HEK293 (cell line): ENCODE measurements at regions not wholly inside any gene's neighbourhood (a gene's known extent, or its start where the extent isn't known, plus 50 kb on each side); places are given as distances from the start of the nearest gene placed in this dataset.

Experiments
- CTCF ChIA-PET: fragments of 350-600 bp; formaldehyde crosslinking; extraction: SDS; loops from one replicate; lab custom pipeline; 2021; ENCODE audit warnings: antibody characterized with exemption; lab: Yijun Ruan, JAX
- POLR2A ChIA-PET: fragments of 300-600 bp; formaldehyde crosslinking; extraction: SDS; loops from one replicate; lab custom pipeline; 2020; ENCODE audit warnings: antibody characterized with exemption, inconsistent platforms; lab: Yijun Ruan, JAX
- H3K27ac ChIP-seq: fragments of 200-500 bp; sonication (Bioruptor generic); 2 replicates; pipeline ENCODE4 v1.5.1; 2014; ENCODE audit warnings: low read depth, low read length, control low read depth, inconsistent platforms; ENCODE audit errors: extremely low read depth
- H3K36me3 ChIP-seq, 2 experiments: fragments of 200-500 bp in 1 of 2; sonication (Bioruptor generic) in 1 of 2; 1 replicate in 1 of 2; 2 replicates in 1 of 2; pipeline ENCODE4 v1.5.1; 2014 to 2017; ENCODE audit warnings: inconsistent platforms in 2 of 2, low read length in 2 of 2; ENCODE audit not compliant: control insufficient read depth in 2 of 2, insufficient read depth in 1 of 2
- H3K4me1 ChIP-seq: fragments of 200-500 bp; sonication (Bioruptor generic); 2 replicates; pipeline ENCODE4 v1.5.1; 2014; ENCODE audit warnings: mild to moderate bottlenecking, low read length, inconsistent platforms; ENCODE audit not compliant: control insufficient read depth, insufficient read depth
- H3K4me3 ChIP-seq: 2 replicates; pipeline ENCODE4 v1.5.1; 2011; ENCODE audit warnings: low read depth, mild to moderate bottlenecking, control low read depth, low read length, moderate library complexity
- H3K9me3 ChIP-seq: fragments of 200-500 bp; sonication (Bioruptor generic); 2 replicates; pipeline ENCODE4 v1.5.1; 2014; ENCODE audit warnings: low read depth, low read length, inconsistent platforms; ENCODE audit not compliant: control insufficient read depth, insufficient read depth
- EGR2 ChIP-seq: fragments of 450-650 bp; formaldehyde crosslinking; IDR thresholded peaks from 2 replicates; pipeline ENCODE4 v1.5.1; 2016; ENCODE audit warnings: low read depth, missing biosample characterization, missing genetic modification characterization
- GLIS2 ChIP-seq: fragments of 450-650 bp; formaldehyde crosslinking; IDR thresholded peaks from 2 replicates; pipeline ENCODE4 v1.5.1; 2016; ENCODE audit warnings: missing biosample characterization, missing genetic modification characterization
- KLF10 ChIP-seq: fragments of 450-650 bp; IDR thresholded peaks from 2 replicates; pipeline ENCODE4 v1.5.1; 2018; ENCODE audit warnings: missing biosample characterization, mild to moderate bottlenecking, missing genetic modification characterization
- KLF8 ChIP-seq: fragments of 450-650 bp; formaldehyde crosslinking; IDR thresholded peaks from 2 replicates; pipeline ENCODE4 v1.5.1; 2016; ENCODE audit warnings: missing biosample characterization, missing genetic modification characterization
- OSR2 ChIP-seq: fragments of 450-650 bp; formaldehyde crosslinking; IDR thresholded peaks from 2 replicates; pipeline ENCODE4 v1.5.1; 2016; ENCODE audit warnings: missing biosample characterization, missing genetic modification characterization
- PRDM1 ChIP-seq: fragments of 450-650 bp; formaldehyde crosslinking; IDR thresholded peaks from 2 replicates; pipeline ENCODE4; 2016; ENCODE audit warnings: missing biosample characterization, missing genetic modification characterization
- SALL2 ChIP-seq: fragments of 450-650 bp; formaldehyde crosslinking; IDR thresholded peaks from 2 replicates; pipeline ENCODE4 v1.5.0; 2017; ENCODE audit warnings: missing biosample characterization, mild to moderate bottlenecking, missing genetic modification characterization, borderline replicate concordance
- SCRT1 ChIP-seq: fragments of 450-650 bp; formaldehyde crosslinking; IDR thresholded peaks from 2 replicates; pipeline ENCODE4 v1.5.1; 2016; ENCODE audit warnings: missing biosample characterization, missing genetic modification characterization, borderline replicate concordance
- TCF7L2 ChIP-seq: IDR thresholded peaks from 2 replicates; pipeline ENCODE4 v1.6.1; 2011; ENCODE audit warnings: low read depth, mild to moderate bottlenecking, inconsistent platforms, low read length, moderate library complexity, borderline replicate concordance
- YY1 ChIP-seq: fragments of 450-650 bp; formaldehyde crosslinking; IDR thresholded peaks from 2 replicates; pipeline ENCODE4 v1.5.1; 2018; ENCODE audit warnings: missing biosample characterization, missing genetic modification characterization
- ZFP3 ChIP-seq: fragments of 450-650 bp; formaldehyde crosslinking; IDR thresholded peaks from 2 replicates; pipeline ENCODE4 v1.5.1; 2016; ENCODE audit warnings: low read depth, missing biosample characterization, missing genetic modification characterization
- ZFP41 ChIP-seq: fragments of 450-650 bp; formaldehyde crosslinking; IDR thresholded peaks from 2 replicates; pipeline ENCODE4 v1.5.1; 2016; ENCODE audit warnings: missing biosample characterization, missing genetic modification characterization, borderline replicate concordance
- ZNF214 ChIP-seq: fragments of 450-650 bp; formaldehyde crosslinking; IDR thresholded peaks from 2 replicates; pipeline ENCODE4 v1.5.1; 2017; ENCODE audit warnings: missing biosample characterization, mild to moderate bottlenecking, missing genetic modification characterization, borderline replicate concordance
- ZNF248 ChIP-seq: fragments of 450-650 bp; formaldehyde crosslinking; IDR thresholded peaks from 2 replicates; pipeline ENCODE4 v1.5.1; 2017; ENCODE audit warnings: missing biosample characterization, missing genetic modification characterization
- ZNF335 ChIP-seq: fragments of 450-650 bp; formaldehyde crosslinking; conservative IDR thresholded peaks from 2 replicates; pipeline ENCODE4 v1.5.1; 2016; ENCODE audit warnings: missing biosample characterization, missing genetic modification characterization
- ZNF501 ChIP-seq: fragments of 450-650 bp; formaldehyde crosslinking; IDR thresholded peaks from 2 replicates; pipeline ENCODE4 v1.5.1; 2016; ENCODE audit warnings: missing biosample characterization, missing genetic modification characterization
- ZNF514 ChIP-seq: fragments of 450-650 bp; formaldehyde crosslinking; IDR thresholded peaks from 2 replicates; pipeline ENCODE4 v1.5.1; 2016; ENCODE audit warnings: missing biosample characterization, missing genetic modification characterization
- ZNF544 ChIP-seq: fragments of 450-650 bp; formaldehyde crosslinking; IDR thresholded peaks from 2 replicates; pipeline ENCODE4 v1.5.0; 2017; ENCODE audit warnings: missing biosample characterization, missing genetic modification characterization
- ZNF558 ChIP-seq: fragments of 450-650 bp; formaldehyde crosslinking; IDR thresholded peaks from 2 replicates; pipeline ENCODE4 v1.5.1; 2016; ENCODE audit warnings: missing biosample characterization, missing genetic modification characterization
- ZNF623 ChIP-seq: fragments of 450-650 bp; formaldehyde crosslinking; IDR thresholded peaks from 2 replicates; pipeline ENCODE4 v1.5.1; 2016; ENCODE audit warnings: missing biosample characterization, missing genetic modification characterization
- ZNF670 ChIP-seq: fragments of 450-650 bp; formaldehyde crosslinking; IDR thresholded peaks from 2 replicates; pipeline ENCODE4 v1.5.1; 2016; ENCODE audit warnings: missing biosample characterization, missing genetic modification characterization, low read depth
- ZNF701 ChIP-seq: fragments of 450-650 bp; formaldehyde crosslinking; IDR thresholded peaks from 2 replicates; pipeline ENCODE4 v1.5.1; 2016; ENCODE audit warnings: missing biosample characterization, missing genetic modification characterization
- ZNF837 ChIP-seq: fragments of 450-650 bp; formaldehyde crosslinking; IDR thresholded peaks from 2 replicates; pipeline ENCODE4 v1.5.1; 2016; ENCODE audit warnings: missing biosample characterization, missing genetic modification characterization
- ZNF843 ChIP-seq: fragments of 450-650 bp; formaldehyde crosslinking; IDR thresholded peaks from 2 replicates; pipeline ENCODE4 v1.5.1; 2016; ENCODE audit warnings: missing biosample characterization, missing genetic modification characterization
- ZSCAN16 ChIP-seq: fragments of 450-650 bp; formaldehyde crosslinking; IDR thresholded peaks from 2 replicates; pipeline ENCODE4 v1.5.1; 2016; ENCODE audit warnings: missing biosample characterization, missing genetic modification characterization
- ZXDB ChIP-seq: fragments of 450-650 bp; formaldehyde crosslinking; IDR thresholded peaks from 2 replicates; pipeline ENCODE4 v1.5.1; 2016; ENCODE audit warnings: missing biosample characterization, missing genetic modification characterization
- TF ChIP-seq, protein P1 (sequence below): fragments of 450-650 bp; IDR thresholded peaks from 2 replicates; pipeline ENCODE4 v1.5.1; 2018; ENCODE audit warnings: missing biosample characterization, missing genetic modification characterization

DNA sequence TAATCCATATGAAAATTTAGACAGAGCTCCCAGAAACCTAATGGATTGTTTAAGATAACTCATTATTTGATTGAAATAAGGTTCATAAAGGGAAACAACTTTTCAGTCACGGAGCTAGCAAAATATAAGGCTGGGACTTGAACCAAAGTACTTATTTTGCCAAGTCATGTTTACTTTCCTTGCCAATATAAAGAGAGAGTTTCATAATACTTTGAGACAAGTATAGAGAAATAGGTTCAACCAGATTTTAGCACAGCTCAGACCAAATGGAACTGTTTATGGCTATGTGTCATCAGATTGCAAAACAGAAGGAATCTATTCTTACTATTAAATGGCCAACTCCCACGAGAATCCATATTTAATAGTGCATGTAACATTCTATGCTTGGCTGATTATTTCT, 1517.5 kb upstream of the TENM4 start:
- H3K27ac ChIP-seq: no peak overlapping the region
- CTCF ChIA-PET: no interaction called here
- TF ChIP-seq YY1 (tag by site-specific recombination) (no peak), ZNF214 (no peak), ZNF701 (tag by site-specific recombination) (no peak), ZNF335 (tag by site-specific recombination) (no peak), ZSCAN16 (tag by site-specific recombination) (no peak), ZNF837 (tag by site-specific recombination) (no peak)
- TF ChIP-seq, protein P1, sequence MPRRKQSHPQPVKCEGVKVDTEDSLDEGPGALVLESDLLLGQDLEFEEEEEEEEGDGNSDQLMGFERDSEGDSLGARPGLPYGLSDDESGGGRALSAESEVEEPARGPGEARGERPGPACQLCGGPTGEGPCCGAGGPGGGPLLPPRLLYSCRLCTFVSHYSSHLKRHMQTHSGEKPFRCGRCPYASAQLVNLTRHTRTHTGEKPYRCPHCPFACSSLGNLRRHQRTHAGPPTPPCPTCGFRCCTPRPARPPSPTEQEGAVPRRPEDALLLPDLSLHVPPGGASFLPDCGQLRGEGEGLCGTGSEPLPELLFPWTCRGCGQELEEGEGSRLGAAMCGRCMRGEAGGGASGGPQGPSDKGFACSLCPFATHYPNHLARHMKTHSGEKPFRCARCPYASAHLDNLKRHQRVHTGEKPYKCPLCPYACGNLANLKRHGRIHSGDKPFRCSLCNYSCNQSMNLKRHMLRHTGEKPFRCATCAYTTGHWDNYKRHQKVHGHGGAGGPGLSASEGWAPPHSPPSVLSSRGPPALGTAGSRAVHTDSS (tag by site-specific recombination): no peak

DNA sequence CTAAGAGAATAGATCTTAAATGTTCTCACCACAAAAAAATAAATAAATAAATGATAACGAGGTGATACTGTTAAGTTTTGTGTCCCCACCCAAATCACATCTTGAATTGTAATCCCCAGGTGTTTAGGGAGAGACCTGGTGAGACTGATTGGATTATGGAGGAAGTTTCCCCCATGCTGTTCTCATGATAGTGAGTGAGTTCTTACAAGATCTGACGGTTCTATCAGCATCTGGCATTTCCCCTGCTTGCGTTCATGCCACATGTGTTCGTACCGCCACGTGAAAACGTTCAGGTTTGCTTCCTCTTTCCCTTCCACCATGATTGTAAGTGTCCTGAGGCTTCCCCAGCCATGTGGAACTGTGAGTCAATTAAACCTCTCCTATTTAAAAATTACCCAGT, 1514.8 kb upstream of the TENM4 start:
- Histone ChIP-seq H3K4me3 (no peak overlapping the region), H3K4me1 (no peaks in the 10 kb centered on the region), H3K27ac (no peak overlapping the region), H3K36me3 (no peaks in the 10 kb centered on the region), H3K9me3 (no peaks in the 10 kb centered on the region)
- CTCF ChIA-PET: no interaction called here
- POLR2A ChIA-PET: no interaction called here
- TF ChIP-seq OSR2 (no peak), ZXDB (tag by site-specific recombination) (no peak), KLF10 (tag by site-specific recombination) (no peak), ZNF501 (tag by site-specific recombination) (no peak), KLF8 (tag by site-specific recombination) (no peak), ZNF670 (no peak), ZNF623 (tag by site-specific recombination) (no peak), ZFP41 (no peak)

More for the DNA sequence above, 1517.5 kb upstream of the TENM4 start:
- no peaks in the 10 kb centered on the region for H3K36me3 ChIP-seq
- no peak overlapping the region for H3K4me3 ChIP-seq
- no peaks in the 10 kb centered on the region for H3K9me3 ChIP-seq
- POLR2A ChIA-PET: no interaction called here
- H3K4me1 ChIP-seq: no peaks in the 10 kb centered on the region

DNA sequence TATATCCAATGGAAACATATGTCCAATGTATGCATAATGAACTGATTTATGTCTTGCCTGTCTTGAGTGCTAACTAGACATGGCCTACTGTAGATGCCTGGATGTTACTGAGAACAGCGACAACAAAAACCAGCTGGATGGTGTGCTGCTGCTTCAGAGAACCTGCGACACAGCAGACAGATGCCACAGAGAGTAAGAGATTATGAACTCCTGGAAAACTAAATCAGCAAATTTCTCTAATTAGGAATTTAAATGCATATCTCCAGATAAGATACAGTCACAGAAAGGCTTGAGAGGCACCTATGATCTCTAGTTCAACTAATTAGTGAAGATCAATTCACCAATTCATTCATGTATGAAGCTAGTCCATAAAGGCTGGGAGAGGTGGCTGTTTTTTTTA, 1508.0 kb upstream of the TENM4 start:
- Histone ChIP-seq H3K36me3 (no peaks in the 10 kb centered on the region), H3K9me3 (no peaks in the 10 kb centered on the region), H3K4me1 (no peaks in the 10 kb centered on the region), H3K27ac (no peak overlapping the region), H3K4me3 (no peak overlapping the region)
- TF ChIP-seq ZNF558 (tag by site-specific recombination) (no peak), PRDM1 (tag by site-specific recombination) (no peak), TCF7L2 (no peak), ZNF514 (tag by site-specific recombination) (no peak), ZNF843 (no peak), ZNF248 (tag by site-specific recombination) (no peak), ZNF544 (no peak), GLIS2 (tag by site-specific recombination) (no peak), ZFP3 (tag by site-specific recombination) (no peak), SCRT1 (no peak), EGR2 (tag by site-specific recombination) (no peak), SALL2 (tag by site-specific recombination) (no peak)
- POLR2A ChIA-PET: interaction anchor here (0.7 kb wide), 1 partner anchor 910 kb away, joined by 4 read pairs; no protein-coding TSS in a partner anchor
- CTCF ChIA-PET: no interaction called here
